ENCODE measurements at regions not wholly inside any gene's neighbourhood (a gene's known extent, or its start where the extent isn't known, plus 50 kb on each side); places are given as distances from the start of the nearest gene placed in this dataset.
"Not testable (repeated sequence)": the region's sequence is repeated elsewhere in the genome, so short reads cannot be mapped to it uniquely, and the experiment has no call there.

- no peak for DNase-seq (ENCODE audit: low read depth)
Observed at GRCh38 chr3:181987736-181988135, 276.0 kb downstream of the SOX2 start.

GRCh38 chr3:181998828-181999227, 287.1 kb downstream of the SOX2 start:
- DNase-seq (ENCODE audit: low read depth), result no peak

GRCh38 chr3:181999314-181999713, 287.6 kb downstream of the SOX2 start:
- DNase-seq (ENCODE audit: low read depth), result no peak

GRCh38 chr3:182000447-182000846, 288.7 kb downstream of the SOX2 start:
- DNase-seq (ENCODE audit: low read depth), result no peak

- DNase-seq (ENCODE audit: low read depth), result no peak
Observed at GRCh38 chr3:182005219-182005618, 293.5 kb downstream of the SOX2 start.

- DNase-seq (ENCODE audit: low read depth), result no peak
Observed at GRCh38 chr3:182005701-182006100, 294.0 kb downstream of the SOX2 start.

- DNase-seq (ENCODE audit: low read depth), result no peak
Observed at GRCh38 chr3:182006431-182006830, 294.7 kb downstream of the SOX2 start.

GRCh38 chr3:182007441-182007840, 295.7 kb downstream of the SOX2 start:
- DNase-seq (ENCODE audit: low read depth), result no peak

GRCh38 chr3:182018361-182018760, 306.6 kb downstream of the SOX2 start:
- DNase-seq (ENCODE audit: low read depth), result no peak

GRCh38 chr3:182019926-182020325, 308.2 kb downstream of the SOX2 start:
- no peak for DNase-seq (ENCODE audit: low read depth)

GRCh38 chr3:182023843-182024242, 312.1 kb downstream of the SOX2 start:
- DNase-seq (ENCODE audit: low read depth), result no peak

- DNase-seq (ENCODE audit: low read depth), result no peak
Observed at GRCh38 chr3:182027366-182027765, 315.6 kb downstream of the SOX2 start.

GRCh38 chr3:182028081-182028480, 316.4 kb downstream of the SOX2 start:
- no peak for DNase-seq (ENCODE audit: low read depth)

GRCh38 chr3:182034231-182034630, 322.5 kb downstream of the SOX2 start:
- not testable (repeated sequence) for DNase-seq (ENCODE audit: low read depth)

GRCh38 chr3:182035324-182035723, 323.6 kb downstream of the SOX2 start:
- no peak for DNase-seq (ENCODE audit: low read depth)

- no peak for DNase-seq (ENCODE audit: low read depth)
Observed at GRCh38 chr3:182036382-182036781, 324.7 kb downstream of the SOX2 start.

GRCh38 chr3:182041668-182042291, 330.1 kb downstream of the SOX2 start:
- no peak for DNase-seq (ENCODE audit: low read depth)

GRCh38 chr3:182045736-182046135, 334.0 kb downstream of the SOX2 start:
- no peak for DNase-seq (ENCODE audit: low read depth)

GRCh38 chr3:182046166-182046764, 334.5 kb downstream of the SOX2 start:
- no peak for DNase-seq (ENCODE audit: low read depth)

GRCh38 chr3:182050932-182051331, 339.2 kb downstream of the SOX2 start:
- no peak for DNase-seq (ENCODE audit: low read depth)

GRCh38 chr3:182052332-182052731, 340.6 kb downstream of the SOX2 start:
- no peak for DNase-seq (ENCODE audit: low read depth)

- no peak for DNase-seq (ENCODE audit: low read depth)
Observed at GRCh38 chr3:182052757-182053156, 341.0 kb downstream of the SOX2 start.

GRCh38 chr3:182058488-182058887, 346.8 kb downstream of the SOX2 start:
- no peak for DNase-seq (ENCODE audit: low read depth)

- DNase-seq (ENCODE audit: low read depth), result no peak
Observed at GRCh38 chr3:182063742-182064141, 352.0 kb downstream of the SOX2 start.

Measured in GM04504 (cell line).